ENCODE measurements at regions not wholly inside any gene's neighbourhood (a gene's known extent, or its start where the extent isn't known, plus 50 kb on each side); places are given as distances from the start of the nearest gene placed in this dataset.
A peak's percentile ranks its signal among the peaks of the same experiment; 100 is the strongest.

DNA sequence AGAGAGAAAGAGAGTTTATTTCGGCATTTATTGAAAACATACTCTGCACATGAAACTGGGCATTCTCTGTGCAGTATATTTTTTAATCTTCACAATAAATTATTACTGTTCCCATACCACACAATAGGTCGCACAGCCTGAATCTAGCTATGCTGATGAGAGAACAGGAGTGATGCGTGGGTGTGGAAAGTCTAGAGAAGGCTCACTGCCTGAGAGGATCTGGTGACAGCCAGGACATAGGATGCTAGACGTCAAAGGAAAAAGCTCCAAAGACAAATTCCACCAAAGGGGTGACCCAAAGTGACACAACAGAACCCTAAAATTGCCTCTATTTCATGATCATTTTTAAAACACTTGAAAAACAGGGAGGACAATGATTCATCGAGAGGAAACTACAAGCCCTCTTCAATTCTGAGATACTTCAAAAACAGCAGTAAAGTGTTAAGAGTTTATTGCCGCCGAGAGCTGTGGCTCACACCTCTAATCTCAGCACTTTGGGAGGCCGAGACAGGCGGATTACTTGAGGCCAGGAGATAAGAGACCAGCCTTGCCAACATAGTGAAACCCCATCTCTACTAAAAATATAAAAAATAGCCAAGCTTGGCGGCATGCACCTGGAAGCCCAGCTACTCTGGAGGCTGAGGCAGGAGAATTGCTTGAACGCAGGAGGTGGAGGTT is 189.6 kb upstream of the NBEA start:
- DNase-seq = no peak

DNA sequence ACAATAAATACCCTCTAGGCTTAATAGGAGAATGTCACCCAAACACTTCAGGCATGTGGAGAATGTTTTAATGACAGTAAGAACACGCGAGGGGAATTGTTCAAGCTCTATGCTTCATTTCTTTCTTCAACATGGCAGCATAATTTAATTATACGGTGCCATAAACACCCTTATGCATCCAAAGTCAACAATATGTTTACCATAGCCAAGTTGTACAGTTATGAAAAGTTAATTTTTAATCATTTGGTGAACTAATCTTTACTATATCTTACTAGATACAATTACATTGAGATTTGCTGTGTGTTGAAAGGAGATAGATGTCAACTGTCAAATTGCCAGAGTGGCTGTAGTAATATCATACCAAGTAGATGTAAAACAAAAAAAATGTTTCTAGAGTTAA is 185.9 kb upstream of the NBEA start:
- no peak for DNase-seq

DNA sequence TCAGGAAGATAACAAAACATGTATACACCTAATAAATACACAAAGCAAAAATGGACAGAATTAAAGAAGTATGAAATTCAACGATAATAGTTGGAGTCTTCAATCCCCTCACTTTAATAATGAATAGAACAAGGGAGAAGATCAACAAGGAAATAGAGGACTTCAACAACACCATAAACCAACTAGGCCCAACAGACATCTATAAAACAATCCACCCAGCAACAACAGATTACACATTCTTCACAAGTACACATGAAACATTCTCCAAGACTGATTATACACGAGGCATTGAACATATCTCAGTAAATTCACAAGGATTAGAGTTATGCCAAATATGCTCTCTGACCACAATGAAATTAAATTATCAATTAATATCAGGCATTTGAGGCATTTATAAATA is 185.5 kb upstream of the NBEA start:
- no peak for DNase-seq

DNA sequence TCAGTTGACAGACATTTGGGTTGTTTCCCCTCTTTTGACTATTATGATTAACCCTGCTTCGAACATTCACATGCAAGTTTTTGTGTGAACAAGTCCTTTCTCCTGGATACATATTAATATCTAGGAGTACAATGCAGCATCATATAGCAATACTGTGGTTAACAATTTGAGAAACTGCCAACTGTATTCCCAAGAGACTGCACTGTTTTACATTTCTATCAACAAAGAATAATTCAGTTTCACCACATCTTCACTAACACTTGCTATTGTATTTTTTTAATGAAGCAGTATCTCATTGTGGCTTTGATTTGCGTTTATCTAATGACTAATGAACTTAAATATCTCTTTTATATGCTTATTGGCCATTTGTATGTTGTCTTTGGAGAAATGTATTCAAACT is 184.6 kb upstream of the NBEA start:
- no peak for DNase-seq

DNA sequence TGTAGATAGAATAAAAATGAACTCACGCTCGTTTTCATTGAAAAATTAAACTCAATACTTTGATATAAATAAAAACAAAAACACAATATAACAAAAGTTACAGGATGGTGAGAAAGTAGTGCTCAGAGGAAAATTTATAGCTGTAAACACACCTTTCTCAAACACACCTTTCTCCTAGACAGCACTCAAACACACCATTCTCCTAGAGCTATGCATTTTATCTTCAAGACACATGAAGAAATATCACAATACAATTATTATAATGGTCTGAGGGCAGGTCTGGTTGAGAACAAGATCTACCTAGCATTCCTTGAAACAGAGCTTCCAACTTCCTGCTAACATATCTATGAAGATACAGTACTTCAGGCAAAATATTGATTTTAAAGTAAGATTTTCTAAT is 183.4 kb upstream of the NBEA start:
- no peak for DNase-seq

DNA sequence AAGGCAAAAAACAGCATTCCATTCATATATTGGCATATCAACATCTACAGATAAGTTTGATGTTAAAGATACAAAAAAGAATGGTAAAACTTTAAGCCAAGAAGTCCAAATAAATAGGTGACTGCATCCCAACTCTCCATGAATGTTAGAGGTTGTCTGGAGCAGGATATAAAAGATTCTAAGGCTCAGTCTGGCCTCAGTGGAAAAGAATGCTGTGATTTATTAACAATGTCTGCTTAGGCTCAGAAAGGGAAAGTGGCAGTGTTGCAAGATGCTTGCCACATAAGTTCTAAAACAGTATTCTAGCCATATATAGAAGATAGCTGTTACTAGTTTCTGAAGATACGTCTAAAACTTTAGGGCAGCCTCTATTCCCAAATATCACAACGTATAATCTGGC is 179.8 kb upstream of the NBEA start:
- no peak for DNase-seq

DNA sequence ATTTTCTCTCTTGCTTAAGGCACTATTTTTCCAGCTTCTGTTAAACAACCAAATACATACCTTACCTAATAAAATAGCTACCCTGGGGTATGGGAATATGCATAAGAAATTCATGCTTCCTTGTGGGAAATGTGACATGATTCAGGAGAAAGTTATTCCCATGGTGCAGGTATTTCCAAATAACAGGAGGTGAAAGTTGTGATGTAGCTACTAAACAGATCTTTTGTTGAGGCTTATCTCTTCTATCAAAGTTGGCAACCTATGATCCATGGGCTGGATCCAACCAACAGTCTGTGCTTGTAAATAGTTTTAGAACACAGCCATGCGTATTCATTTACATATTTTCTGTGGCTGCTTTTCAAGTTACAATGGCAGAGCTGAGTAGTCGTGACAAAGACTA is 177.8 kb upstream of the NBEA start:
- no peak for DNase-seq

DNA sequence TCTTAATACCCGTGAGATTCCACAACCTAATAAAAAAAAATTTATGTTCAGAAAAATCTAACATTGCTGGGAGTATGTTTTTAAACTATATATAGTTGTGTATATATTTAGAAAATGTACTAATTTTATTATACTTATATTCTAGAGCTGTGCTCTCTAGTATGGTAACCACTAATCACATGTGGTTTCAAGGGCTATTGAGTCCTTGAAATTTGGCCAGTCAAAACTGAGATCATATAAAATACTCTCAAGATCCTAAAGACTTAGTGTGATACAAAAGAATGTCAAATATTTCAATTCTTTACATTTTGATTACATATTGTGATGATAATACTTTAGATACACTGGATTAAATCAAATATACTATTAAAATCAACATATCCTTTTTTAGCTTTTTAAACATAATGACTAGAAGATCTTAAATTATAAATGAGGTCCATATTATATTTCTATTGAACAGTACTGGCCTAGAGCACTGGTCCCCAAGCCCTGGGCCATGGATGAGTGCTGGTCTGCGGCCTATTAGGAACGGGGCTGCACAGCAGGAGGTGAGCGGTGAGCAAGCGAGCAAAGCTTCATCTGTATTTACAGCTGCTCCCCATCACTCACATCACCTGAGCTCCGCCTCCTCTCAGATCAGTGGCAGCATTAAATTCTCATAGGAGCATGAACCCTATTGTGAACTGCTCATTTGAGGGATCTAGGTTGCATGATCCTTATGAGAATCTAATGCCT is 176.5 kb upstream of the NBEA start:
- no peak for DNase-seq

DNA sequence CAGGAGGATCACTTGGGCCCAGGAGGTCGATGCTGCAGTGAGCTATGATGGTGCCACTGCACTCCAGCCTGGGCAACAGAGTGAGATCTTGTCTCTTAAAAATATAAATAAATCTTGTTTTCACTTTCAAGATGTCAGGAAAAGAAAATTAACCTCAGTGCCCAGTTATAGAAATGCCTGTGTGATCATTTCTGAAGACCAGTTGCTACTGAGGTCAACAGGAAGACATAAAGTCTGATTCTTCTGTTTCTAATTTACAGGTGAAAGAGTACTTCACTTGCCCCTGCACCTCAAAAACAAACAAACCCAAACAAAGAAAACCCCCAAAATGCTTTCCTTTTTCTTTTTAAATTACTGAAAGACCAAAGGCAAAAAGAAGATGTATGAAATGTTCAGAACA is 174.3 kb upstream of the NBEA start:
- no peak for DNase-seq

DNA sequence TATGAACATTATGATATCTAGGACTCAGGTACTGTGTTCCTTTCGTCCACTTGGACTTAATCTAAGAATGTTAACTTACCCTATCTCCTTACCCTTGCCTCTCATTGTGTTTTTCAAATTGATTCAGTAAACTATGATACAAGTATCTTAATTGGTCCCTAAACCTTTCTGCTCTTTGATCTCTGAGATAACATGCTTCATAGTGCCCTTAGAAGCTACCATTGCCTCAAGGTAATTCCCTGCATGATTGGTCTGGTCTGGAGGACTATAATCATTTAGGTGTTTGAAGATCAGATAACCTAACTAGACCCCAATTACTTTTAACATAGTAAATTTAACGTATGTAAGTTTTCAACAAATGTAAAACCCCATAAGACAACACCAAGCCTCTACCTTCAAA is 169.9 kb upstream of the NBEA start:
- no peak for DNase-seq

DNA sequence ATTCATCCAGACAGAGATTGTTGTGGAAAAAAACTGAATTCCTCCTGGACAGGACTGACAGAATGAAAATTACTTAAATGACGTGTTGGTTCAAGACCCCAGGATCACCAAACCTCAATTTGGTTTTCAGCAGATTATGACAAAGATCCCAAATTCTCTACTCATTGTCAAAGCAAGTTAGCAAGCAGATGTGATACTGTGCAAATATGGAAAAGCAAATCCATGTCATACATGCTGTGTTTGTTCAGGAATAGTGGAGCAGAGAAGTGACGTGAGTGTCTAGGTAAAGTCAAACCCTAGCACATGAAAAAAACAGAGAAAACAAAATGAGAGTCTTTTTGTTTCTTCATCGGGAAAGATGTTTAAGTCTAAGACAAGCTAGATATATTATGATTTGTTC is 169.2 kb upstream of the NBEA start:
- no peak for DNase-seq

DNA sequence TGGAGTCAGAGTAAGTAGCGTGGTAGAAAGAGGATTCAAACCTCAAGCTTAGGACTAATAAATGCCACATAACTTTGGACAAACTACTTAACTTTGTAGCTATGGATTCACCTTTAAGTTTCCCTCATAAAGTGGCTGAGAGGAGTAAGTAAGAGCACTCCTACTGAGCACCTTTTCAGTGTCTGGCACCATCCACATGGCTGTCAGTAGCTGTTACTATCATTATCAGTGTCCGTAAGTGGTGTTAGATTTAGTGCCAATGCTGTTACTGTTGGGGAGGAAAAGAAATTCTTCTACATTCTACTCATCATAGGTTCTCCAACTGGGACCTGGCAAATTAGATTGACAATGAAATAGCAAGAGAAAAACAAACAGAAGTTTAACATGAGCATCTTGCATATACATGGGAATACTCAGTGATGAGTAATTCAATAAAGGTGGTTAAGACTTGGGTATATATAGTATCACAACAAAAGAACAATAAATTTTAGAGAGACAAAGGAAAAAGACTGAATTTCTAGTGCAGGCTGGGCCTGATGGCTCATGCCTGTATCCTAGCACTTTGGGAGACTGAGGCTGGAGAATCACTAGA is 165.6 kb upstream of the NBEA start:
- DNase-seq = no peak

DNA sequence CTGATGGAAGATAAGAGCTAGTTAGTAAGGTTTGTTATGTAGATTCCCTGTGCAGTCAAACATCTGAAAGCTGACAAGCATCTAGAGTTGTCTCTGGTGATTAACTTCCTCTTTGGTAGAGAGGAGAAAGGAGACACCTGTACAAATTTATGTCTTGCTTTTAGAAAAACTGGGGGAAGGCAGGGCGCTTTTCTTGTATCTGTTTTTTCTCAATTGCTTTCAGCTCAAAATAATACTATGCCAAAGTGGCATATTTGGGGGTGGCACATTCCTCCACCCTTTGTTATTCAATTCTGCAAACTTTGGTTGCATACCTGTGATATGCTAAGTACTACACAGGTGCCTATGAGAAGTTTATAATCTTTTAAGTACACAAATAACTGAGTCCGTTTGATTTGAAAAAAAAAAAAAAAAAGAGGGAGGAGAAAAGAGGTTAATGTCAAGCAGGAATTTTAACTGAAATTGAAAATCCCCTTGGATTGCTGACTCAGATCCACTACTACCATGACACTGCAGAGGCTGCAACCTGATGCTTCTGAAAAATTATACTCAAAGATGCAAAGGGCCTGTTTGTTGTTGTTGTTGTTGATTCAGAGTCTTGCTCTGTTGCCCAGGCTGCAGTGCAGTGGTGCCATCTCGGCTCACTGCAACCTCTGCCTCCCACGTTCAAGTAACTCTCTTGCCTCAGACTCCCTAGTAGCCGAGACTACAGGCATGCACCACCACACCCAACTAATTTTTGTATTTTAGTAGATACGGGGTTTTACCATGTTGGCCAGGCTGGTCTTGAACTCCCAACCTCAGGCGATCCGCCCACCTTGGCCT is 164.8 kb upstream of the NBEA start:
- no peak for DNase-seq

DNA sequence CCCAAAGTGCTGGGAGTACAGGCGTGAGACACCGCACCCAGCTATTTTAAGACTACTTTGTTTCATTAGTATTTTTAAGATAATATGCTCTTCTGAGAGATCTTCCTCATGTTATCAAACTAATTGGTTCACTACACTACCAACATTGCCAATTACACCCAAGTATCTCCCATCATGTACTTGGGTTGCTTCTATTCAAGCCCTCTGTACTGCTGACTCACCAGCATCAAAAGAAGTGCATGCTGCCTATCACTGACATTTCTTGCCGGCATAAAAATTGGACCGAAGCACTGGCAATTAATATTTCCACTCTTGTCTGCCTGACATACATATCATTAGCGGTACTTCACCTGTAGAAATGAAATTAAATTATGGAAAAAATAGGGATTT is 164.2 kb upstream of the NBEA start:
- no peak for DNase-seq

DNA sequence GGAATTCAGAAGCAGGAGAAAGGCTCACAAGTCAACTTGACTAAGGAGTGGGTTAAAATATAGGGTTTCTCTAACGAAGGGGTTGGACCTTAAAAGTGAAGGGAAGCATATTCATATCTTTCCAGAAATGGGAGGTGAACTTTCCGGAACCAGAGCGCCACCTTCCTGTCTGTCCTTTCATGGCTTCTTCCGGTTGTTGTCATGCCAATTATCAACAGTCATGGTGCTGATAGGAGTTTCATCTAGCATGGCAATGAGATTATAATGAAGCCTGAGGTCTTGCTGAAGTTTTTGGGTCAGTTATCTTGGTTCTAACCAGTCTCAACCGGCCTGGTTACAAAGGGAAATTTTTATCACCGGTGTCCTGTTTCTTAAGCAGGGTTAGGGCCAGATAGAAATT is 162.9 kb upstream of the NBEA start:
- DNase-seq = no peak

DNA sequence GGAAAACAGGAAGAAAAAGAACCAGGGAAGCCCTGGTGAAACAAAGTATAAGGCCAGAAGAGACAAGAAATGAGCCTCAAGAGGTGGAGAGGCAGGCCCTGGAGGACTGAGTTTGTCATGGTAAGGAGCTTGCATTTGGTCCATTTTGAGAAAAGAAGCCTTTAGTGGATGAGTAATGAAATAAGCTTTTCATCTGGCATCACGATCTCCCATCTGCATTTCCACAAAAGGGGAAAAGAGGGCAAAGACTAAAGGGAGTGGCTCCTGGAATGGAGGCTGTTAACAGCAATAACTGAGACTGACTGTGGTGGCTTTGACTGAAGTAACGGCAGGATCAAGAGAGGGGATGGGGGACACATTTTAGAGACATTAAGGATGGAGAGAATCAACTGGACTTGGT is 148.8 kb upstream of the NBEA start:
- DNase-seq = no peak

DNA sequence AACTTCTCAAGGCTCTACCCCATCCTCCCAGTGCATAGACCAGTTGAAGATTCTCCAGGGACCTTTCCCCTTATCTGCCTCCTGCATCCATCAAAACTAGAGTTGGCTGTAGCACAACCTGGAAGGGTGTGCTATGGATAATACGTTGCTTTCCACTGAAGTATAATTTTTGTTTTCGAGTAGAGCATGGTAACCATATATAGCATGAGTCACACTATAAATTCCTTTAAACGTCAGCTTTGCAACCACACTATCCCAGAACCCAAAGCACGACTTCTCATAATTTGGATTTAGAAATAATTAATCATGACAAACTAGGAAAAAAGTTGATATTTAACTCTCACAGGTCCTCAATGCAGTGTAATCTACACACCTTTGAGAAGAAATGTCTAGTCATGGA is 138.3 kb upstream of the NBEA start:
- DNase-seq = no peak

DNA sequence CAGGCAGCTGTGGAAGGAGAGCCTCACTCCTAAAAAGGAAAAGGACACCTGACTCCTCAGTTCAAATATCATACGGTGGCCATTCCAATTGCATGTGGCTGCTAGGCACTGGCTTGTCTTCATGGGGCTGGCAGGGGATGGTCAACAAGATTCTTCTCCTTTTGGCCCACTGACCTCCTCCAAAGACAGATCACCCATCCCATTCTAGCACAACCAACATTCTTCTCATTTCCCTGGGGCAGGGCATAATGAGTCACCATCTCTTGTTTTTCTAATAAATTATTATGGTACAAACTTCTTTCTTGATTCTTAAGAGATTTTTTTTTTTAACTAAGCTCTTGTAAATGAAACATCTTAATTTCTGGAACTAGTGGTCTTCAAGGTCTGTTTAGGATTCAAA is 136.7 kb upstream of the NBEA start:
- no peak for DNase-seq

DNA sequence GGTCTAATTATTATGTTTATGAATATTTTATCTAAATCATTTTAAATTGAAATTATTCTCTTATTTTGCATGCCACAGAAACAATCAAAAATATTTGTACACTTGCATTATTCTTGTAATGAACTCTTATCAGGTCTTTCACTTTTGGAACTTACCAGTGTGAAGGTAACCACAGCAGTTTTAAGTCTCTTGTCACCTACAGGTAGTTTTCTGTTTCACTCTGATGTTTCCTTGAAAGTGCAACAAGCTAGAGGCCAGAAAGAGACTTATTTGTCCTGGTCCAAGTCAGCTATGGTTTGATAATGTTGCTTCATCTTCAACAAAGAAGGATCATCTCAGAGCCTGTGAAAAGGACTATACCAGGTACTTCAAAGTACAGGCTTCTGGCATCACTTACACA is 133.4 kb upstream of the NBEA start:
- no peak for DNase-seq

DNA sequence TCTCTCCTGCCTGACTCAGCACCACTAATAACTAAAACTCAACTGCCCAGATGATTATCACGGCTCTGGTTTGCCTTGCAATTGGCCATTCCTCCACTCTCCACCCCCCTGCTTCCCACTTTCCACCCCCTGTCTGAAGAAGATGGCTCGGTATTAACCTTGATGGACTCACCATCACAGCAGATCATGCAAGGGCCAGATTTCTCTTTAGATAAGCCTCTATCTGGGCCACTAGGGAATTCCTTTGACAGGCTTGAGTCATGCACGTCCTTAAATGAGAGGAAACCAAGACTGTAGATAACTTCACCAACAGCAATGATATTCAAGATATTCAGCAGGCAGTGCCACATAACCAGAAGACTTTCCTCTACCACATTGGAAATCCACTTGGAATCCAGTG is 131.1 kb upstream of the NBEA start:
- no peak for DNase-seq

DNA sequence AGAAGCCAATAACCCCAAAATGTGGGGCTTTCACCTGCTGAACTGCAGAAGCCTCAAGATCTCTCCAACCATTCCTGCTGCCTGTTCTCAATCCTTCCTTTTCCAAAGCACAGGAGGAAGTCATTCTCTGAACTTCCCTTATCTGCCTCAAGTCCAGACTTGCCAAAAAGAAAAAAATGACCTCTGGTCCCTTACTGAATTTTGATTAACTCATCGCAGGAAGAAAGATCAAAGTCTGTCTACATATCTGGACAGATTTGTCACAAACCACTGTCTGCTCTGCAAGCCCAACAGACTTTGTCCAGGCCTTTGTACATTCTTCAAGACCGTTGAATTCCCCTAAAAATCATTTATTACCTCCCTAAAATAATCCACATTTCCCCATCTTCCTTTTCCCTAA is 126.5 kb upstream of the NBEA start:
- DNase-seq = peak; percentile 3

DNA sequence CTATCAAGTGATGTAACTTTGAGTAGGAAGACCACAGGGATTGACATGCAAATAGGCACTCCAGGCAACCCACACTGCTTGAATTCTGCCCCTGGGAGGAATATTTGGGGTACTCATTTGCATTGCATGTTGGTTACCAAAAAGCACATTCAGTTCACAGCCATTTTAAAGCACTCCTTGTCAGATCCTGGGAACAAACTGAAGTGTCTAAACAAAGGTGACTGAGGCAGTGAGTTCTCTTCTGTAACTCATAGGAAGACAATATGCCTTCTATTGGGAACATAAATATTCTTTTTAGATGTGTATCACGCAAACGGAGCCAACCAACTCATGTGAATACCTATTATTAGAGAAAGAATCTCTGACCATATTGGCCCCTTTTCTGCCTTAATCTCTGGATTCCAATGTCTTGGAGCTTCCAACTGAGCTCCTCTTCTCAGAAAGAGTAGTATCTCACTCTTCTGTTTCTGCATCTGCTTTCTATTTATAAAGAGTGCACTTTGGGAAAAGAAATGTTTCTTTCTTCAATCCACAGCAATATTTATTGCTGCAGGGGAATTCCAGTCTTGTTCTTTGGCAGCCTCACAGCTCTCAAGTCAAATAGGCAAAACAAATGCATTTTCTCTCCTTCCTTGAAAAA is 125.7 kb upstream of the NBEA start:
- peak; percentile 65 for DNase-seq

All from muscle of arm (tissue), 1 donor.